ENCODE measurements at regions not wholly inside any gene's neighbourhood (a gene's known extent, or its start where the extent isn't known, plus 50 kb on each side); places are given as distances from the start of the nearest gene placed in this dataset.

DNA sequence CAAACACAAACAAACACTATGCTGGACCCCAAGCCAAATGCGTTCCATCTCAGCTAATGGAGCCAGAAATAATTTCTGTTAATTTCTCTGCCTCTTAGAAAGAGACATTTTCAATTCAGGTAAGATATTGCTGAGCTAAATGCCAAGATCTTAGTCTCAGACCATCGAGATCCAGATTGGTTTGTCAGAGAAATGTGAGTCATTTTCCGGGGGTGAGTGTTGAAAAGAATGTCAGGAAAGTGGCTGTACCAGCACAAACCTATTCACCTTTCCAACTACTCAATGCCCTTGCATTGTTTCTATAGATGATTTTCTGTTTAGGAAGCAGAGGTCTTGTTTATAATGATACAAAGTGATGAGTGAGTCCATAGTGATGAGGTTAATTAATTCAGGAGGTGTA is 266.8 kb upstream of the TSHZ3 start:
- Histone ChIP-seq H3K27ac (ENCODE audit: insufficient read depth, low read length) (no peak overlapping the region), H2AK5ac (ENCODE audit: low read depth, low read length) (no peak overlapping the region), H3K4me1 (ENCODE audit: control insufficient read depth, insufficient read depth, low read length) (no peaks in the 10 kb centered on the region), H2BK120ac (ENCODE audit: low read depth, low read length) (no peak overlapping the region), H3K79me1 (ENCODE audit: low read depth in 1 of 2, low read length in 2 of 2) (no peaks in the 10 kb centered on the region), H2BK15ac (ENCODE audit: low read depth, low read length) (no peak overlapping the region), H3K4me2 (ENCODE audit: low read depth, low read length) (no peak overlapping the region), H3K9ac (ENCODE audit: low read depth, low read length) (no peak overlapping the region), H3K4me3 (ENCODE audit: insufficient read depth, low read depth, low read length) (no peak overlapping the region), H2BK5ac (ENCODE audit: low read depth, low read length, poor library complexity, severe bottlenecking) (no peak overlapping the region), H2AFZ (replicated peaks; ENCODE audit: low read length, poor library complexity) (no peak overlapping the region), H4K91ac (ENCODE audit: insufficient read depth, low read depth, low read length) (no peak overlapping the region), H4K8ac (ENCODE audit: low read depth in 2 of 2, low read length in 2 of 2) (no peak overlapping the region), H3K18ac (ENCODE audit: low read depth, low read length) (no peak overlapping the region), H3K9me3 (ENCODE audit: control insufficient read depth, insufficient read depth, low read length) (no peaks in the 10 kb centered on the region), H4K5ac (ENCODE audit: low read depth, low read length) (no peak overlapping the region), H2BK20ac (ENCODE audit: low read depth, low read length) (no peak overlapping the region), H3K23ac (ENCODE audit: low read depth, low read length) (no peak overlapping the region), H4K20me1 (ENCODE audit: insufficient read depth, low read length) (no peaks in the 10 kb centered on the region), H3K36me3 (ENCODE audit: control insufficient read depth, insufficient read depth, low read length) (no peaks in the 10 kb centered on the region), H3K9me1 (ENCODE audit: insufficient read depth, low read length) (no peaks in the 10 kb centered on the region), H2AK9ac (replicated peaks; ENCODE audit: low read depth, low read length, poor library complexity) (no peak overlapping the region), H3K4ac (ENCODE audit: low read depth, low read length) (no peak overlapping the region), H3K56ac (ENCODE audit: extremely low read depth, insufficient read depth, low read length) (no peak overlapping the region), H3K14ac (replicated peaks; ENCODE audit: low read depth, low read length) (no peak overlapping the region), H3K27me3 (ENCODE audit: control insufficient read depth, insufficient read depth, low read length) (no peaks in the 10 kb centered on the region)
- CTCF ChIA-PET = no interaction called here
- TF ChIP-seq MAZ (IDR thresholded peaks at IDR 0.05; ENCODE audit: borderline replicate concordance, low read depth, low read length) = no peak
- no peak for TF ChIP-seq CEBPB (IDR thresholded peaks at IDR 0.05; ENCODE audit: low read depth, low read length)
- TF ChIP-seq, protein P1, sequence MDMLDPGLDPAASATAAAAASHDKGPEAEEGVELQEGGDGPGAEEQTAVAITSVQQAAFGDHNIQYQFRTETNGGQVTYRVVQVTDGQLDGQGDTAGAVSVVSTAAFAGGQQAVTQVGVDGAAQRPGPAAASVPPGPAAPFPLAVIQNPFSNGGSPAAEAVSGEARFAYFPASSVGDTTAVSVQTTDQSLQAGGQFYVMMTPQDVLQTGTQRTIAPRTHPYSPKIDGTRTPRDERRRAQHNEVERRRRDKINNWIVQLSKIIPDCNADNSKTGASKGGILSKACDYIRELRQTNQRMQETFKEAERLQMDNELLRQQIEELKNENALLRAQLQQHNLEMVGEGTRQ (IDR thresholded peaks at IDR 0.05; ENCODE audit: low read depth, low read length) = no peak
- no peak for TF ChIP-seq SMC3 (IDR thresholded peaks at IDR 0.05; ENCODE audit: low read depth, low read length)
- no peak for TF ChIP-seq MAFK (IDR thresholded peaks at IDR 0.05; ENCODE audit: low read depth, low read length)
- no peak for TF ChIP-seq RCOR1 (IDR thresholded peaks at IDR 0.05; ENCODE audit: insufficient replicate concordance, low read length)
- no peak for TF ChIP-seq POLR2A (IDR thresholded peaks at IDR 0.05; ENCODE audit: low read depth, low read length)
- no peak for TF ChIP-seq BHLHE40 (IDR thresholded peaks at IDR 0.05; ENCODE audit: low read depth, low read length)
- TF ChIP-seq NFE2L2 (IDR thresholded peaks at IDR 0.05; ENCODE audit: low read depth, low read length) = no peak
- no peak for TF ChIP-seq FOS (IDR thresholded peaks at IDR 0.05; ENCODE audit: low read depth, low read length)
- TF ChIP-seq RAD21 (IDR thresholded peaks at IDR 0.05; ENCODE audit: low read length) = no peak
- no peak for TF ChIP-seq CHD1 (IDR thresholded peaks at IDR 0.05; ENCODE audit: low read depth, low read length)
- TF ChIP-seq, protein P2, sequence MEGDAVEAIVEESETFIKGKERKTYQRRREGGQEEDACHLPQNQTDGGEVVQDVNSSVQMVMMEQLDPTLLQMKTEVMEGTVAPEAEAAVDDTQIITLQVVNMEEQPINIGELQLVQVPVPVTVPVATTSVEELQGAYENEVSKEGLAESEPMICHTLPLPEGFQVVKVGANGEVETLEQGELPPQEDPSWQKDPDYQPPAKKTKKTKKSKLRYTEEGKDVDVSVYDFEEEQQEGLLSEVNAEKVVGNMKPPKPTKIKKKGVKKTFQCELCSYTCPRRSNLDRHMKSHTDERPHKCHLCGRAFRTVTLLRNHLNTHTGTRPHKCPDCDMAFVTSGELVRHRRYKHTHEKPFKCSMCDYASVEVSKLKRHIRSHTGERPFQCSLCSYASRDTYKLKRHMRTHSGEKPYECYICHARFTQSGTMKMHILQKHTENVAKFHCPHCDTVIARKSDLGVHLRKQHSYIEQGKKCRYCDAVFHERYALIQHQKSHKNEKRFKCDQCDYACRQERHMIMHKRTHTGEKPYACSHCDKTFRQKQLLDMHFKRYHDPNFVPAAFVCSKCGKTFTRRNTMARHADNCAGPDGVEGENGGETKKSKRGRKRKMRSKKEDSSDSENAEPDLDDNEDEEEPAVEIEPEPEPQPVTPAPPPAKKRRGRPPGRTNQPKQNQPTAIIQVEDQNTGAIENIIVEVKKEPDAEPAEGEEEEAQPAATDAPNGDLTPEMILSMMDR (conservative IDR thresholded peaks at IDR 0.05; ENCODE audit: low read depth, low read length) = no peak
- TF ChIP-seq MXI1 (IDR thresholded peaks at IDR 0.05; ENCODE audit: borderline replicate concordance, low read depth, low read length) = no peak
- no peak for TF ChIP-seq RFX5 (IDR thresholded peaks at IDR 0.05; ENCODE audit: low read depth, low read length)
- TF ChIP-seq, protein P3, sequence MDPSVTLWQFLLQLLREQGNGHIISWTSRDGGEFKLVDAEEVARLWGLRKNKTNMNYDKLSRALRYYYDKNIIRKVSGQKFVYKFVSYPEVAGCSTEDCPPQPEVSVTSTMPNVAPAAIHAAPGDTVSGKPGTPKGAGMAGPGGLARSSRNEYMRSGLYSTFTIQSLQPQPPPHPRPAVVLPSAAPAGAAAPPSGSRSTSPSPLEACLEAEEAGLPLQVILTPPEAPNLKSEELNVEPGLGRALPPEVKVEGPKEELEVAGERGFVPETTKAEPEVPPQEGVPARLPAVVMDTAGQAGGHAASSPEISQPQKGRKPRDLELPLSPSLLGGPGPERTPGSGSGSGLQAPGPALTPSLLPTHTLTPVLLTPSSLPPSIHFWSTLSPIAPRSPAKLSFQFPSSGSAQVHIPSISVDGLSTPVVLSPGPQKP (IDR thresholded peaks at IDR 0.05; ENCODE audit: borderline replicate concordance, low read depth, low read length) = no peak
- no TSS peak for BruUV-seq (replicated peaks)
- no peak for ATAC-seq (ENCODE audit: low read depth)
- in situ Hi-C loops (cut with MboI; ENCODE audit: low sequenced_read_pairs) = no loop called here
- intact Hi-C loops (cut with micrococcal nuclease) = no loop called here
- DNase-seq = no peak
- no CpG with 5 or more reads among the region's 3 CpGs for WGBS, 2 experiments (ENCODE audit: extremely low coverage in 2 of 2, insufficient read length in 1 of 2)
- POLR2A ChIA-PET (ENCODE audit: unreplicated experiment) = no interaction called here
- dilution Hi-C loops (cut with HindIII; ENCODE audit: low sequenced_read_pairs, unreplicated experiment) = no loop called here

Data from IMR-90 (cell line).